Hepatocyte (in vitro differentiated cells): ENCODE measurements at regions not wholly inside any gene's neighbourhood (a gene's known extent, or its start where the extent isn't known, plus 50 kb on each side); places are given as distances from the start of the nearest gene placed in this dataset.

Experiments used
- DNase-seq: peaks from one replicate; pipeline ENCODE4 v3.0.0-alpha.2; 2016; ENCODE audit warnings: low spot score
- H2AFZ ChIP-seq: fragments of 200-600 bp; sonication (generic); 2 replicates; pipeline ENCODE4 v1.6.0; 2016; ENCODE audit warnings: antibody characterized with exemption, mild to moderate bottlenecking
- H3K27ac ChIP-seq: fragments of 200-600 bp; sonication (generic); 2 replicates; pipeline ENCODE4 v1.5.1; 2016; ENCODE audit warnings: mild to moderate bottlenecking
- H3K27me3 ChIP-seq: fragments of 200-600 bp; sonication (generic); 2 replicates; pipeline ENCODE4 v1.6.1; 2016
- H3K36me3 ChIP-seq: fragments of 200-600 bp; sonication (generic); replicated peaks from 2 replicates; pipeline ENCODE4 v1.5.1; 2016; ENCODE audit warnings: low read depth; ENCODE audit not compliant: insufficient read depth
- H3K4me1 ChIP-seq: fragments of 200-600 bp; sonication (generic); 2 replicates; pipeline ENCODE4 v1.5.1; 2016; ENCODE audit warnings: mild to moderate bottlenecking, moderate library complexity; ENCODE audit not compliant: insufficient read depth
- H3K4me2 ChIP-seq: fragments of 200-600 bp; sonication (generic); 2 replicates; pipeline ENCODE4 v1.6.0; 2016
- H3K4me3 ChIP-seq: fragments of 200-600 bp; sonication (generic); 2 replicates; pipeline ENCODE4 v1.5.1; 2016; ENCODE audit warnings: mild to moderate bottlenecking
- H3K79me2 ChIP-seq: fragments of 200-600 bp; sonication (generic); 2 replicates; pipeline ENCODE4 v1.6.0; 2017; ENCODE audit warnings: mild to moderate bottlenecking
- H3K9me2 ChIP-seq: fragments of 200-600 bp; sonication (generic); replicated peaks from 2 replicates; pipeline ENCODE4 v1.6.0; 2017; ENCODE audit warnings: mild to moderate bottlenecking; ENCODE audit not compliant: insufficient read depth
- H3K9me3 ChIP-seq: fragments of 200-600 bp; sonication (generic); 2 replicates; pipeline ENCODE4 v1.5.1; 2016; ENCODE audit warnings: low read depth, mild to moderate bottlenecking
- H4K20me1 ChIP-seq: fragments of 200-600 bp; sonication (generic); 2 replicates; pipeline ENCODE4 v1.6.0; 2016; ENCODE audit warnings: mild to moderate bottlenecking; ENCODE audit not compliant: insufficient read depth, poor library complexity, severe bottlenecking
- CTCF ChIP-seq: fragments of 200-600 bp; sonication (generic); IDR thresholded peaks from 2 replicates; pipeline ENCODE4 v1.5.1; 2016; ENCODE audit warnings: antibody characterized with exemption, mild to moderate bottlenecking; ENCODE audit not compliant: poor library complexity
- EZH2 ChIP-seq: fragments of 200-600 bp; sonication (generic); IDR thresholded peaks from 2 replicates; pipeline ENCODE4 v1.6.1; 2016; ENCODE audit warnings: antibody characterized with exemption, mild to moderate bottlenecking, borderline replicate concordance
- EZH2phosphoT487 ChIP-seq: fragments of 200-600 bp; sonication (generic); IDR thresholded peaks from one replicate; pipeline ENCODE4 v1.6.1; 2018; ENCODE audit warnings: antibody characterized with exemption, mild to moderate bottlenecking, low read depth, moderate library complexity; ENCODE audit not compliant: unreplicated experiment, severe bottlenecking
- WGBS: methylation state at CpG from one replicate; pipeline ENCODE4 v1.1.6; 2016; ENCODE audit warnings: low lambda C conversion rate; ENCODE audit errors: missing lambda C conversion rate; 5-methylcytosine and 5-hydroxymethylcytosine counted together

GRCh38 chr6:51526922-51527321 lies 560.5 kb downstream of the PKHD1 start:
- H3K79me2 ChIP-seq = no peaks in the 10 kb centered on the region
- H3K36me3 ChIP-seq = no peaks in the 10 kb centered on the region
- no peak for DNase-seq
- 68% methylated on average over 5 of the region's 5 CpGs for WGBS
- no peaks in the 10 kb centered on the region for H3K4me1 ChIP-seq
- no peak overlapping the region for H2AFZ ChIP-seq
- H3K27me3 ChIP-seq = no peaks in the 10 kb centered on the region
- TF ChIP-seq CTCF (no peak), EZH2phosphoT487 (no peak), EZH2 (no peak)
- no peaks in the 10 kb centered on the region for H4K20me1 ChIP-seq
- H3K9me2 ChIP-seq = no peaks in the 10 kb centered on the region
- H3K27ac ChIP-seq = no peak overlapping the region
- H3K4me3 ChIP-seq = no peak overlapping the region
- no peak overlapping the region for H3K4me2 ChIP-seq
- no peaks in the 10 kb centered on the region for H3K9me3 ChIP-seq

GRCh38 chr6:51528556-51528955 lies 558.9 kb downstream of the PKHD1 start:
- Histone ChIP-seq H3K27me3 (no peaks in the 10 kb centered on the region), H3K9me2 (no peaks in the 10 kb centered on the region), H3K9me3 (no peaks in the 10 kb centered on the region), H3K4me2 (no peak overlapping the region), H3K27ac (no peak overlapping the region), H2AFZ (no peak overlapping the region), H3K36me3 (no peaks in the 10 kb centered on the region), H3K4me1 (no peaks in the 10 kb centered on the region), H3K4me3 (no peak overlapping the region), H3K79me2 (no peaks in the 10 kb centered on the region), H4K20me1 (no peaks in the 10 kb centered on the region)
- 81% methylated on average over 1 of the region's 1 CpG for WGBS
- TF ChIP-seq CTCF = no peak
- TF ChIP-seq EZH2phosphoT487 = no peak
- TF ChIP-seq EZH2 = no peak
- no peak for DNase-seq

- WGBS = 74% methylated on average over 1 of the region's 1 CpG
- H3K9me2 ChIP-seq = no peaks in the 10 kb centered on the region
- H4K20me1 ChIP-seq = no peaks in the 10 kb centered on the region
- TF ChIP-seq EZH2 = no peak
- TF ChIP-seq CTCF = no peak
- no peak for TF ChIP-seq EZH2phosphoT487
- H3K36me3 ChIP-seq = no peaks in the 10 kb centered on the region
- no peak overlapping the region for H3K4me2 ChIP-seq
- no peak overlapping the region for H3K27ac ChIP-seq
- no peak overlapping the region for H3K4me3 ChIP-seq
- H2AFZ ChIP-seq = no peak overlapping the region
- no peaks in the 10 kb centered on the region for H3K79me2 ChIP-seq
- H3K4me1 ChIP-seq = no peaks in the 10 kb centered on the region
- no peaks in the 10 kb centered on the region for H3K27me3 ChIP-seq
- no peak for DNase-seq
- H3K9me3 ChIP-seq = no peaks in the 10 kb centered on the region
Observed at GRCh38 chr6:51529240-51529639, 558.2 kb downstream of the PKHD1 start.

- WGBS = 64% methylated on average over 2 of the region's 2 CpGs
- H3K4me3 ChIP-seq = no peak overlapping the region
- H3K4me2 ChIP-seq = no peak overlapping the region
- no peaks in the 10 kb centered on the region for H3K36me3 ChIP-seq
- no peak overlapping the region for H2AFZ ChIP-seq
- H3K9me2 ChIP-seq = no peaks in the 10 kb centered on the region
- H3K4me1 ChIP-seq = no peaks in the 10 kb centered on the region
- no peaks in the 10 kb centered on the region for H3K79me2 ChIP-seq
- no peaks in the 10 kb centered on the region for H3K9me3 ChIP-seq
- H4K20me1 ChIP-seq = no peaks in the 10 kb centered on the region
- DNase-seq = no peak
- H3K27ac ChIP-seq = no peak overlapping the region
- TF ChIP-seq CTCF = no peak
- no peak for TF ChIP-seq EZH2
- no peak for TF ChIP-seq EZH2phosphoT487
- no peaks in the 10 kb centered on the region for H3K27me3 ChIP-seq
Observed at GRCh38 chr6:51531623-51532022, 555.8 kb downstream of the PKHD1 start.
